Heart right ventricle (tissue), 16 donors: ENCODE measurements at regions not wholly inside any gene's neighbourhood (a gene's known extent, or its start where the extent isn't known, plus 50 kb on each side); places are given as distances from the start of the nearest gene placed in this dataset.

Source experiments
- ATAC-seq, 8 donors: fragments of 200-7000 bp; cut with Tn5 transposase; one replicate each; pipeline ENCODE4 v1.9.1; 2020; ENCODE audit warnings: mild to moderate bottlenecking in 8 of 8, moderate library complexity in 8 of 8, moderate number of reproducible peaks in 1 of 8
- DNase-seq, 2 donors: peaks; one replicate each; pipeline ENCODE4 v3.0.0-alpha.2; 2020
- H3K27ac ChIP-seq, 10 donors: fragments of 200-600 bp; sonication (generic) in 2 of 10; one replicate each; pipeline versions ENCODE4 v1.5.0 to v1.8.0; 2020 to 2022; ENCODE audit warnings: mild to moderate bottlenecking in 3 of 10
- H3K27me3 ChIP-seq, 7 donors: fragments of 200-600 bp; one replicate each; pipeline ENCODE4 v1.8.0; 2021 to 2022; ENCODE audit warnings: mild to moderate bottlenecking in 2 of 7
- H3K36me3 ChIP-seq, 9 donors: fragments of 200-600 bp; sonication (generic) in 1 of 9; one replicate each; pipeline versions ENCODE4 v1.5.0 to v1.8.0; 2020 to 2022; ENCODE audit warnings: mild to moderate bottlenecking in 2 of 9
- H3K4me1 ChIP-seq, 9 donors: fragments of 200-600 bp; sonication (generic) in 1 of 9; one replicate each; pipeline versions ENCODE4 v1.5.0 to v1.8.0; 2020 to 2022; ENCODE audit warnings: mild to moderate bottlenecking in 4 of 9
- H3K4me3 ChIP-seq, 10 donors: fragments of 200-600 bp; sonication (generic) in 2 of 10; one replicate each; pipeline versions ENCODE4 v1.5.0 to v1.8.0; 2020 to 2022; ENCODE audit warnings: mild to moderate bottlenecking in 7 of 10, moderate library complexity in 2 of 10
- H3K9me3 ChIP-seq, 11 donors: fragments of 200-600 bp in 10 of 11; sonication (generic) in 2 of 11; one replicate each; pipeline versions ENCODE4 v1.5.0 to v1.8.0; 2013 to 2022; ENCODE audit warnings: mild to moderate bottlenecking in 2 of 11, control low read depth in 1 of 11, moderate library complexity in 1 of 11
- WGBS, 2 donors: extraction: QIAGEN DNeasy Blood & Tissue Kit; methylation state at CpG; one replicate each; pipeline ENCODE4 v1.1.7; 2013; ENCODE audit warnings: inconsistent platforms in 1 of 2; 5-methylcytosine and 5-hydroxymethylcytosine counted together
- intact Hi-C, 10 donors: fragments of 100-400 bp; cut with DNase I; formaldehyde crosslinking; loops; one replicate each; pipeline versions ENCODE4 v1.11.1 to v1.14.2; 2022
- TF ChIP-seq, protein P1 (sequence below), 9 donors: fragments of 200-600 bp; sonication (generic) in 2 of 9; IDR thresholded peaks; one replicate each; pipeline versions ENCODE4 v1.5.0 to v1.8.0; 2021 to 2022; ENCODE audit warnings: antibody characterized with exemption in 9 of 9, mild to moderate bottlenecking in 5 of 9, moderate library complexity in 1 of 9
- donor health status: Arrhythmogenic right ventricular cardiomyopathy.
- donor health status: ischemic (EF 13 %, LVEDD 7.1; RV severe dilation, severe dysfunction).
- donor health status: healthy with polysubstance abuse.
- donor health status: DM: no; HTN: yes; CAD: no.
- donor health status: DM: no; HTN: no; CAD: no.
- donor health status: ischemic (EF 25% LVEDD 6.9; RV normal size, moderate dysfunction).
- donor health status: ischemic (EF 25% LVEDD 5.7; RV mildly dilated, moderate dysfunction).
- donor health status: healthy.
- donor health status: DM: yes; HTN: yes; CAD: no.
- donor health status: Ischemic cardiomyopathy.
- donor health status: ischemic (EF 35%, LVEDD 5.7; RV mildly dilated, moderate dysfunction).
- donor health status: nonischemic (EF 11% LVEDD 7.7; RV severe dilation, severe dysfunction).
- donor health status: DM: yes; HTN: yes; CAD: no.
- donor health status: PGD.
- donor health status: ischemic (EF 29% LVEDD 5.4; RV normal size, mild dysfunction).
- donor health status: nonischemic (EF 23%, LVEDD 6.1; RV moderate dilation, normal function).

GRCh38 chr4:14247767-14248166 lies 620.2 kb upstream of the BOD1L1 start:
- H3K36me3 ChIP-seq = no peaks in the 10 kb centered on the region
- peaks cover 0 to 4% (median 0%) of the 10 kb centered on the region in 11 donors for H3K9me3 ChIP-seq
- no peaks in the 10 kb centered on the region for H3K4me1 ChIP-seq
- no peak overlapping the region for H3K4me3 ChIP-seq
- TF ChIP-seq, protein P1, sequence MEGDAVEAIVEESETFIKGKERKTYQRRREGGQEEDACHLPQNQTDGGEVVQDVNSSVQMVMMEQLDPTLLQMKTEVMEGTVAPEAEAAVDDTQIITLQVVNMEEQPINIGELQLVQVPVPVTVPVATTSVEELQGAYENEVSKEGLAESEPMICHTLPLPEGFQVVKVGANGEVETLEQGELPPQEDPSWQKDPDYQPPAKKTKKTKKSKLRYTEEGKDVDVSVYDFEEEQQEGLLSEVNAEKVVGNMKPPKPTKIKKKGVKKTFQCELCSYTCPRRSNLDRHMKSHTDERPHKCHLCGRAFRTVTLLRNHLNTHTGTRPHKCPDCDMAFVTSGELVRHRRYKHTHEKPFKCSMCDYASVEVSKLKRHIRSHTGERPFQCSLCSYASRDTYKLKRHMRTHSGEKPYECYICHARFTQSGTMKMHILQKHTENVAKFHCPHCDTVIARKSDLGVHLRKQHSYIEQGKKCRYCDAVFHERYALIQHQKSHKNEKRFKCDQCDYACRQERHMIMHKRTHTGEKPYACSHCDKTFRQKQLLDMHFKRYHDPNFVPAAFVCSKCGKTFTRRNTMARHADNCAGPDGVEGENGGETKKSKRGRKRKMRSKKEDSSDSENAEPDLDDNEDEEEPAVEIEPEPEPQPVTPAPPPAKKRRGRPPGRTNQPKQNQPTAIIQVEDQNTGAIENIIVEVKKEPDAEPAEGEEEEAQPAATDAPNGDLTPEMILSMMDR (IDR thresholded peaks at IDR 0.05) = no peak
- intact Hi-C loops = no loop called here
- WGBS, 2 donors = 71 to 83% methylated on average over 3 of the region's 3 CpGs
- no peak for ATAC-seq
- no peaks in the 10 kb centered on the region for H3K27me3 ChIP-seq
- no peak overlapping the region for H3K27ac ChIP-seq
- no peak for DNase-seq

DNA sequence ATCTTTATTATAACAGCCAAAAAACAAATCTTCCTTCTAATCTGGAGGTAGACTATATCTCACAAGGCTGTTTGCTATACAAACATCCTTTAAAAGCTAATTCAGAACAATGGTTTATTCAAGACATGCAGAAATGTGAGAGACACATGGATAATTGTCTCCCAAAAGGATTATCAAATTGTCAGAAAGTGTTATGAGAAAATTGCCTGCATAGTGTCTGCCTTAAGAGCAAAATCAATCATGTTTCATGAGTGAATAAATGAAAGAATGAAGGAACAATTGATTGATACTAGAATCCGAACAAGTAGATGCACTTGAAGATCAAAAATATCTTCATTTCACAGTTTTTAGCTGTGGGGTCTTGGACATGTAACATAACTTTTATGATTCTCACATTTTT lies 621.7 kb upstream of the BOD1L1 start:
- Histone ChIP-seq H3K4me3 (no peak overlapping the region), H3K9me3 (peaks cover 0 to 7% (median 0%) of the 10 kb centered on the region in 11 donors), H3K36me3 (no peaks in the 10 kb centered on the region), H3K27me3 (no peaks in the 10 kb centered on the region), H3K27ac (no peak overlapping the region), H3K4me1 (no peaks in the 10 kb centered on the region)
- DNase-seq = no peak
- TF ChIP-seq, protein P1 (IDR thresholded peaks at IDR 0.05) = no peak
- WGBS, 2 donors = 70 to 88% methylated on average over 1 of the region's 1 CpG
- intact Hi-C loops = no loop called here
- ATAC-seq = no peak

DNA sequence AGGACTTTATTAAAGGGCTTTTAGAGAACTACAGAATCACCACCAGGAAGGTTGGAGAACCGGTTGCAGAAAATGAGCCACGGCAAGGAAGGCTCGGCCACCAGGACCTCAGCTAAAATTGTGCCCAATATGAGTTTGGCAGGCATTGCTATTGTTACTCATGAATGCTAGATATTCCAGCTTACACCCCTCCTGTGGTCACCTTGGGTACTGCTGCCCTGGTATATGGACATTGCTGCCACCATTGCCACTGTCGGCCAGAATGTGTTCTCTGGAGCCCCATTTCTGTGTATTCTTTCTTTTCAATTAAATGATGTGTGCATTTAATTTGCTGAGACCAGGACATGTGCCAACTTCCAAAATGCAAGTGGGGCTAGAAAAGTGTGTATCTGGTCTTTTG lies 626.7 kb upstream of the BOD1L1 start:
- intact Hi-C loops = loop anchor here in 3 of 10 donors (10.0 kb wide), 2 partner anchors 349 to 599 kb away; no protein-coding TSS in a partner anchor
- Histone ChIP-seq H3K27me3 (no peaks in the 10 kb centered on the region), H3K4me1 (no peaks in the 10 kb centered on the region), H3K27ac (no peak overlapping the region), H3K36me3 (no peaks in the 10 kb centered on the region), H3K9me3 (peaks cover 0 to 7% (median 0%) of the 10 kb centered on the region in 11 donors), H3K4me3 (no peak overlapping the region)
- TF ChIP-seq, protein P1 (IDR thresholded peaks at IDR 0.05) = peak; percentile 16 to 58 (median 50)
- ATAC-seq (peak in 1 of 8 donors; percentile 20), DNase-seq (peak; percentile 4 to 6)
- 76 to 78% methylated on average over 4 of the region's 4 CpGs for WGBS, 2 donors

GRCh38 chr4:14254926-14255325 lies 627.4 kb upstream of the BOD1L1 start:
- intact Hi-C loops = loop anchor here in 3 of 10 donors (10.0 kb wide), 2 partner anchors 350 to 600 kb away; no protein-coding TSS in a partner anchor
- Histone ChIP-seq H3K4me3 (no peak overlapping the region), H3K36me3 (no peaks in the 10 kb centered on the region), H3K9me3 (peaks cover 0 to 7% (median 0%) of the 10 kb centered on the region in 11 donors), H3K27ac (no peak overlapping the region), H3K27me3 (no peaks in the 10 kb centered on the region), H3K4me1 (no peaks in the 10 kb centered on the region)
- TF ChIP-seq, protein P1 (IDR thresholded peaks at IDR 0.05) = no peak
- DNase-seq = no peak
- no peak for ATAC-seq
- 87 to 88% methylated on average over 1 of the region's 1 CpG for WGBS, 2 donors
